Body of pancreas (tissue), 4 donors: ENCODE measurements at regions not wholly inside any gene's neighbourhood (a gene's known extent, or its start where the extent isn't known, plus 50 kb on each side); places are given as distances from the start of the nearest gene placed in this dataset.

ENCODE experiments used
- ATAC-seq: fragments of 150-250 bp; one replicate; pipeline ENCODE4 v1.9.1; 2016
- DNase-seq, 4 donors: peaks; one replicate each; pipeline ENCODE4 v3.0.0-alpha.2; 2019
- H3K27ac ChIP-seq, 4 donors: fragments of 200-600 bp; sonication (generic); 1 replicate in 3 of 4; 2 replicates in 1 of 4; pipeline versions ENCODE4 v1.5.1 to v1.6.1; 2016 to 2019; ENCODE audit warnings: mild to moderate bottlenecking in 1 of 4, mixed read lengths in 1 of 4, moderate library complexity in 1 of 4
- H3K27me3 ChIP-seq, 2 donors: fragments of 200-600 bp; sonication (generic); one replicate each; pipeline ENCODE4 v1.6.0; 2016; ENCODE audit warnings: mild to moderate bottlenecking in 1 of 2
- H3K36me3 ChIP-seq, 2 donors: fragments of 200-600 bp; sonication (generic); replicated peaks in 1 of 2; 2 replicates each; pipeline ENCODE4 v1.5.1; 2016; ENCODE audit warnings: low read depth in 2 of 2; ENCODE audit not compliant: insufficient read depth in 1 of 2
- H3K4me1 ChIP-seq: fragments of 200-600 bp; sonication (generic); one replicate; pipeline ENCODE4 v1.6.0; 2016
- H3K4me3 ChIP-seq, 2 donors: fragments of 200-600 bp; sonication (generic); 1 replicate in 1 of 2; 2 replicates in 1 of 2; pipeline ENCODE4 v1.5.1; 2016 to 2019
- H3K9me3 ChIP-seq, 3 donors: fragments of 200-600 bp; sonication (generic); 1 replicate in 2 of 3; 2 replicates in 1 of 3; pipeline ENCODE4 v1.5.1; 2016
- POLR2A ChIP-seq, 3 donors: fragments of 450-650 bp; IDR thresholded peaks; one replicate each; pipeline ENCODE4 v1.6.1; 2016; ENCODE audit warnings: antibody characterized with exemption in 3 of 3, mild to moderate bottlenecking in 2 of 3
- WGBS, 2 donors: methylation state at CpG; one replicate each; pipeline ENCODE4 v1.1.5; 2017; 5-methylcytosine and 5-hydroxymethylcytosine counted together
- intact Hi-C: fragments of 100-400 bp; cut with DNase I; formaldehyde crosslinking; loops from one replicate; pipeline ENCODE4 v1.15.1; 2023
- TF ChIP-seq, protein P1 (sequence below), 7 experiments: fragments of 450-650 bp in 4 of 7; fragments of 200-600 bp in 3 of 7; sonication (generic) in 3 of 7; IDR thresholded peaks; one replicate each; pipeline ENCODE4 v1.5.1; 2016 to 2019; ENCODE audit warnings: antibody characterized with exemption in 7 of 7

DNA sequence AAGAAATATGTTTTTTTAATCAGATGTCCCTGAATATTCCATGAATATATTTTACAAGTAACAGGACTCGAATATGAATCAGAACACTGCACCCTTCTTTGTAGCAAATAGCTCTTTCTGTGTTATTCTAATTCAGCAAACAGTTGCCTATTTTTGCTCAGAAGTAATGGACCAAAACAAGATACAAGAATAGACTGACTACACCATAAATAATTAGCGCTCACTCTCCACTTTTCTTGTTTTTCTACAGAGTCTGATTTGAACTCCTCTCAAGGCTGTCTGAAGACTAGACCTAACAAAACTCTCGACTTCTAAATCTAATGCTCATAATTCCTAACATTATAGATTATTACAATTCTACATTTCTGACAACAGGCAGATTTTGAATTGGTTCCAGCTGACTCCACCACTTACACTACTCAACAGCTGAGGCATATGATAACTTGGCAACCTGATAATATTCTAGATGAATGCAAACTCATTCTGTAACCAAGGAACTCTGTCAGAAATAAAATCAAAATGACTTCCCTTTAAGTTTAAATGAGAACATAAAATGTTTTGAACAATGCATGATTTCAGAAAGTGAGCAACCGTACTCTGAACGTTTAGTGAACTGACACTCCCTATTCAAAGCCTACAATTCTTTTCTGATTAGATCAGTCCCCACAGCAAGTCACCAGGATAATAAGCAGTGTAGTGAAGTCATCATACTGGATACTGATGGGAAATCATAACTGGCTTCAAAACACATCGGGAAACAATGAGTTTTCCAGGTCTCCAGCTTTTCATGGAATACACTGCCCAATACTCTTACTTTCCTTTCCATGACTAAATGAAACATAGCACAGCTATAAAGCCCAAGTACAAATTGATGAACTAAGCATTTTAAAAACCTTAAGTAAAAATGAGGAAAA is 114.2 kb upstream of the BEND6 start:
- peaks cover 7% of the 10 kb centered on the region for H3K4me1 ChIP-seq
- DNase-seq (no peak), ATAC-seq (peak; percentile 49)
- H3K27ac ChIP-seq = peak overlapping the region in 3 of 4 donors; percentile 9 to 55 (median 20)
- WGBS, 2 donors = 43 to 44% methylated on average over 6 of the region's 6 CpGs
- no peak overlapping the region for H3K4me3 ChIP-seq
- H3K9me3 ChIP-seq = no peaks in the 10 kb centered on the region
- peaks cover 0 to 4% of the 10 kb centered on the region in 2 donors for H3K27me3 ChIP-seq
- intact Hi-C loops = no loop called here
- H3K36me3 ChIP-seq = no peaks in the 10 kb centered on the region
- TF ChIP-seq, protein P1, sequence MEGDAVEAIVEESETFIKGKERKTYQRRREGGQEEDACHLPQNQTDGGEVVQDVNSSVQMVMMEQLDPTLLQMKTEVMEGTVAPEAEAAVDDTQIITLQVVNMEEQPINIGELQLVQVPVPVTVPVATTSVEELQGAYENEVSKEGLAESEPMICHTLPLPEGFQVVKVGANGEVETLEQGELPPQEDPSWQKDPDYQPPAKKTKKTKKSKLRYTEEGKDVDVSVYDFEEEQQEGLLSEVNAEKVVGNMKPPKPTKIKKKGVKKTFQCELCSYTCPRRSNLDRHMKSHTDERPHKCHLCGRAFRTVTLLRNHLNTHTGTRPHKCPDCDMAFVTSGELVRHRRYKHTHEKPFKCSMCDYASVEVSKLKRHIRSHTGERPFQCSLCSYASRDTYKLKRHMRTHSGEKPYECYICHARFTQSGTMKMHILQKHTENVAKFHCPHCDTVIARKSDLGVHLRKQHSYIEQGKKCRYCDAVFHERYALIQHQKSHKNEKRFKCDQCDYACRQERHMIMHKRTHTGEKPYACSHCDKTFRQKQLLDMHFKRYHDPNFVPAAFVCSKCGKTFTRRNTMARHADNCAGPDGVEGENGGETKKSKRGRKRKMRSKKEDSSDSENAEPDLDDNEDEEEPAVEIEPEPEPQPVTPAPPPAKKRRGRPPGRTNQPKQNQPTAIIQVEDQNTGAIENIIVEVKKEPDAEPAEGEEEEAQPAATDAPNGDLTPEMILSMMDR (IDR thresholded peaks at IDR 0.05) = no peak
- peak in 2 of 3 donors; percentile 14 to 42 for TF ChIP-seq POLR2A (IDR thresholded peaks at IDR 0.05)

DNA sequence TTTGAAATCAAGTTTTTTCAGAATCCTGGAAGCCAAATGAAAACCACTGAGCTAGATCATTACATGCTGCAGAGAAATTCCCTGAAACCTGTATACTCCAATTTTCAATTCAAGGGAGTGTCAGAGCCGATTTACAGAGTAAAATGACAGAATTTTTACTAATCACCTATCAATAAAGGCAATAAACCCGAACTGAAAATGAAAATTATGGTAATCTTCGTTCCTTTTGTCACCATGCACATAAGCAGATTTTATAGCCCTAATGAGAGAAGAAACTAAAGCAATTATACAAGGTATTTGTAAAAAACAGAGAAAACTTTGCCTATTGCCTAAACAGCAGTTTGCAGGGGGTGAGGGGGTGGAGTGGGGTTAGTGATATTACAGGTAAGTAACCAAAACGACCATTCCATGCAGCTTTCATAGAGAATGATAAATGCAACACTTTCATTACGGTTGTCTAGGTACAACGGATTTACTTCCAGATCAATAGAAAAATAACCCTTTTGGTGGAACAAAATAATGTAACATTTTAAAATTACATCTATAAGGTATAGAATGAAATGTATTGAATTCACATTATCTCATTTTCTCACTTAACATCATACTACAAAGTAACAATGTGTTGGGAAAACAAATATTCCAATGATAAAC is 115.2 kb upstream of the BEND6 start:
- no peak overlapping the region for H3K4me3 ChIP-seq
- H3K9me3 ChIP-seq = no peaks in the 10 kb centered on the region
- ATAC-seq (no peak), DNase-seq (no peak)
- H3K36me3 ChIP-seq = no peaks in the 10 kb centered on the region
- intact Hi-C loops = no loop called here
- peaks cover 0 to 4% of the 10 kb centered on the region in 2 donors for H3K27me3 ChIP-seq
- peak overlapping the region in 1 of 4 donors; percentile 16 for H3K27ac ChIP-seq
- peaks cover 7% of the 10 kb centered on the region for H3K4me1 ChIP-seq
- WGBS, 2 donors = 31 to 43% methylated on average over 6 of the region's 6 CpGs
- TF ChIP-seq, protein P1 (IDR thresholded peaks at IDR 0.05) = no peak

DNA sequence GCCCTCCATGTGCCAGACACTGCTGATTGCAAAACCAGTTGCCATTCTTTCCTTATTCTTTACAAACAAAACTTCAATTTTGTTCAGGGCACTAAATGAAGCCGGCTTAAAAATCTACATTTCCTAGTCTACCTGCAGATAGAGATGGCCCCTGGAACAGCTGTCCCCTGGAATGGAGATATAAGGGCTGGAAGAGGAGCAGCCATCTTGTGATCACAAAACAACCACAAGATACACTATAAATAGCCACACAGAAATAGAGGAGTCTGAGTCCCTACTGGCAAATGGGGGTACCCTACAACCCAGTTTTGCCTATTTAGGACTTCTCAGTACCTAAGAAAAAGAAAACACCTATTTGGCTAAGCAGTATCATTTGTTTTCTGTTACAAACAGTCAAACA is 115.9 kb upstream of the BEND6 start:
- TF ChIP-seq, protein P1 (IDR thresholded peaks at IDR 0.05) = no peak
- TF ChIP-seq POLR2A (IDR thresholded peaks at IDR 0.05) = no peak
- Histone ChIP-seq H3K4me3 (no peak overlapping the region), H3K36me3 (no peaks in the 10 kb centered on the region), H3K27me3 (peaks cover 0 to under 1% of the 10 kb centered on the region in 2 donors), H3K27ac (no peak overlapping the region), H3K4me1 (peaks cover 7% of the 10 kb centered on the region), H3K9me3 (no peaks in the 10 kb centered on the region)
- 74 to 76% methylated on average over 1 of the region's 1 CpG for WGBS, 2 donors
- DNase-seq (no peak), ATAC-seq (no peak)
- intact Hi-C loops = no loop called here

DNA sequence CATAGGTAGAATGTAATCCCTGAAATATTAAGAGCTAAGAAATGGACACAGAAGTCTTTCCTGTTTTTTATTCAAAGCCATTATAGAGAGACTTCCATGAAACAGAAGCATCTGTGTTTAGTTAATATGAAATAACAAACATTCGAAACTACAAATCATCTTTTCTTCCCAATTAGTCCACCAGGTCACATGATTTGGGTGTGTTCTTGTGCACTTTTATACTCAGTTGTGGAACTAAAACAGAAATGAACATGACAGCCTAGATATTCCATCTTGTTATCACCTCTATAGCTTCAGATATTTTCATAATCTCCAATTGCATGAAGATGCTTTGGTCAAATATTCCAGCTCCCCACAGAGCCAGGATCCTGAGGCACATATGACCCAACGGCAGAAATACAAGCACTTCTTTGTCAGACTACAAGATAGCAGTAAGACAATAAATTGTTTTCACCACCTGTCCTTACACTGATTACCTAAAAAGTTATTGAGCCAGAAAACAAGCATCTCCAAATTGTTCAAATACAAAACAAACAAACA is 116.8 kb upstream of the BEND6 start:
- DNase-seq (no peak), ATAC-seq (no peak)
- TF ChIP-seq POLR2A (IDR thresholded peaks at IDR 0.05) = no peak
- TF ChIP-seq, protein P1 (IDR thresholded peaks at IDR 0.05) = no peak
- Histone ChIP-seq H3K27ac (no peak overlapping the region), H3K9me3 (no peaks in the 10 kb centered on the region), H3K36me3 (no peaks in the 10 kb centered on the region), H3K27me3 (no peaks in the 10 kb centered on the region), H3K4me3 (no peak overlapping the region), H3K4me1 (peaks cover 5% of the 10 kb centered on the region)
- intact Hi-C loops = no loop called here
- WGBS, 2 donors = 21 to 46% methylated on average over 2 of the region's 2 CpGs
